GM19099 (cell line): ENCODE measurements at regions not wholly inside any gene's neighbourhood (a gene's known extent, or its start where the extent isn't known, plus 50 kb on each side); places are given as distances from the start of the nearest gene placed in this dataset.

Source experiments
- POLR2A ChIP-seq: IDR thresholded peaks from 3 replicates; pipeline ENCODE4 v1.6.1; 2011; ENCODE audit warnings: low read depth; ENCODE audit not compliant: insufficient read length; ENCODE audit errors: extremely low read depth

DNA sequence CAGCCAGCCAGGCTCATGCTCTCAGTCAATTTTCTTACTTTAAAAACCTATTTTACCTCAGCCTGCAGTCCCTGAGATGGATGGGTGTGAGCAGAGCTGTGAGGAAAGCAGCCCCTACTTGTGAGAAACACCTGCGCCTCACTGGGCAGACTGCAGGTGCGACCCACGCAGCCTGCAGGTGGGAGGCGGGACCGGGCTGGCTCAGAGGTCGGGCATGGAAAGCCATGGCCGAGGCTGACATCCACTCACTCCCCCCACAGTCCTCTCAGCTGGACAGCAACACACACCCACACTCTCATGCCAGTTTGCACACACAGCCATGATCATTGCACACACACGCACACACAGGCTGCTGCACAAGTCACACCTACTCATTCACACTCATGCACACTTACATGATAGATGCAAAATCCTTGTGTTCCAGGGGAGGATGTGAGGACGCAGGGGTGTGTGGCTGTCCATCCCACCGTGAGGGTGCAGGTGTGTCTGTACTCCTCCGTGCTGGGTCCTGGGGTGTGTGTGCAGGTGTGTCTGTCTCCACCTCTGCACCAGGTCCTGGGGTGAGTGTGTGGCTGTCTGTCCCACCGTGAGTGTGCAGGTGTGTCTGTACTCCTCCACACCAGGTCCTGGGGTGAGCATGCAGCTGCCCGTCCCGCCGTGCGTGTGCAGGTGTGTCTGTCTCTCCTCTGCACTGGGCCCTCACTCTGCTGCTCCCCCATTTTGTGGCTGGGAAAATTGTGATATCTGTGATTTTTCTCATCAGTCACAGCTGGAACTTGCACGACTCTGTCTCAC, 166.5 kb downstream of the RTP5 start:
- no peak for TF ChIP-seq POLR2A

DNA sequence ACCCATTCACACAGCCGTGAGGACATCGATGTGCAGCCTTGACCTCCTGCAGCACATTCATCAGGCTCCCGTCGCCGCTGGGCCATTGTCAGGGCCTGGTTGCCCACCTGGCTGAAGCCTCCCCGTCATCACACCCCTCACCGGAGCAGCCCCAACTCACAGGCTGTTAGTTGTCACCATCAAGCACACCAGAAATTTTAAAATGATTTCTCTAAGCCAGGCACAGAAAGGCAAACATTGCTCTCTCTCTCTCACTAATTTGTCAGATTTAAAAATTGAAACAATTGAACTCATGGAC, 167.1 kb downstream of the RTP5 start:
- TF ChIP-seq POLR2A: no peak

DNA sequence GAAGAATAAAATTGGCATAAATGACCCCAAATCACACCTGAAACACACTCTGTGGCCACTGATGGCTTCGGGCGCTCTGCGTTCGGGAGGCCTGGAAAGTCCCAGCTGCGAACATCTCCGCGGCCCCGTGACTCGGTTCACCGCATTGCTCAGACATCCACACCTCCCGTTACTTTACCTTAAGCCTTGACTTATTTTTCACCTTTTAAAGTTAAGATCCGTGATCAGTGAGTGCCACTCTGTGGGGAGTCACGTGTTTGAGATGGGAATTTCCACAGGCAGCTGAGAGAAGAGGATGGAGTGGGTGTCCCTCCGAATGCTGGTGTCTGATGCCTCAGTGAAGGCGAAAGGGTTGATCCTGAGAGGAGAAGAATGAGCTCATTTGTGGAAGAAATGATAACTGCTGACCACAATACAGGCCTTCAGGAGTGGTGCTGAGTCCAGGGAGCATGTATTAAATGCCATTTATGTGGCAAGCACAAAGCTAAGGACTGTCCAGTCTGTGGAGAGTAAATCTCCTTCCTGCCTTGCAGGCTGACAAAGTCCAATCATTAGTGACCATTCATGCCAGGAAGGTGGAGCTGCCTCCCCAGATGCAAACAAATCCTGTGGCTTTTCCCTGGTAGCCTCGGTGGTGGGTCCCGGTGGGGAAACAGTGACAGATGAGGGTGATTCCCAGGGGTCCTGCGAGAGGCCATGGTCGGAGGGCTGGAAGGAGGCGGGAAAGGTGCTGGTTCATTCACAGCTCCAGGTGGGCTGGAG, 168.8 kb downstream of the RTP5 start:
- TF ChIP-seq POLR2A: no peak

DNA sequence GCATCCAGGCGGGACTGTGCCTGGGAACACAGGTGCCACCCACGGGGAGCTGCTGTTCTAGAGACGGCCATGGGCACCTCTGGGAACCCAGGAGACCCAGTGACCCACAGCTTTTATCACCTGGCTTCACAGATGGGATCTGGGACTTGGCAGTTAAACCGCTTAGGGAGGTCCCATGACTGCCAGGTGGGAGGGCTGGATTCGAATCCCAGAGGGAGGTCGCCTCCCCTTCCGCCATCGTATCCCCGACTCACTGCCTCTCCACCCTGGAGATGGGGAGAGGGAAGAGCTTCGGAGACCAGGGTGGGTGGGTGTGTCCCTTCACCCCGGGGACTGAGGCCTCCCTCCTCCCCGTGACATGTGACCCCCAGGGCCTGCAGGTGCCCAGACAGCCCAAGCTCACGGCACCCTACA, 169.4 kb downstream of the RTP5 start:
- TF ChIP-seq POLR2A: no peak

DNA sequence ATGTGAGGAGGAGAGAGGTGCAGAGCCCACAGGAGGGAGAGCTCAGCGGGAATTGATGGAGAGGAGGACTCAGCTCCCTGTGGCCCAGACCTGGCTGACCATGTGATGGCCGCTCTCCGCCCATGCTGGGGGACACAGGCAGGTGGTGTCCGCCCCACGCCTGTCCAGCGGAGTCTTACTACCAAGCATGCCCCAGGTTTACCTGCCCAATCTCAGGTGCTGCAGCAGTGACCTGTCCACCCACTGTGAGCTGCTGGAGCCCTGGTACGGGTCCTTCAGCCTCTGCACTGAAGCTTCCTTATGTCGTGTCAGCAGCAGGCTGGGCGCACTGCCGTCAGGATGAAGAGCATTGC, 170.8 kb downstream of the RTP5 start:
- no peak for TF ChIP-seq POLR2A

DNA sequence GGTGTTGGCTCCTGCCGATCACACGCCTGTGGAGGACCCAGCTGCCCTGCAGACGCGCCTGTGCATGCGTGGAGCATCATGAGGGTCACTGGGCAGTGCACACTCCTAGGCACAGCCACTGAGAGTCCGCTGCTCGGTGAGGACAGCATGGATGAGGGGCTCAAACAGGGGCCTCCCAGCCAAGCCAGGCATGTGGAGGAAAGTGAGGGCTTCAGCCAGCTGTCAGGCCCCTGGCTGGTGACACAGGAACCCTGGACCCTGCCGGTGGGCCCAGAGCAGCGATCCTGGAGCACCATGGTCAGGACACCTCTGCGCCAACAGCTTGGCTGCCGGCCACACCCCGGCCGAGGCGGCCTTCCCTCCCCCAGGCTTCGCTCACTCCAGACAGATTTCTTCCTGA, 171.2 kb downstream of the RTP5 start:
- TF ChIP-seq POLR2A: no peak

DNA sequence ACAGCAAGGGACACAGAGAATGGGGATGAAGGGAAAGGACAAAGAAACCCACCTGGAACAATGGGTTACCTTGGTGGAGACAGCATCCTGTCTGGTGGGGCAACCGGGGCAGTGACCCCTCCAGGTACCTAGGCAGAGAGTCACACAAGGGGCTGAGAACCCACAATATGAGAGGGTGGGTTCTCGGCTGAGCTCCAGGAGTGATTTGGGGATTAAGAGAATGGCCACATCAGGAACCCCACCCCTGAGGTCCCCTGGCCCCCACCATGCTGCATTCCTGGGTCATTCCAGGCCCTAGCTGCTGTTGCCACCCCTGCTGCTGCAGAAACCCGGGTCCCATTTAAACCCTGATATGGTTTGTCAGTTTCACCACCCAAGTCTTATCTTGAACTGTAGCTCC, 172.3 kb downstream of the RTP5 start:
- no peak for TF ChIP-seq POLR2A

DNA sequence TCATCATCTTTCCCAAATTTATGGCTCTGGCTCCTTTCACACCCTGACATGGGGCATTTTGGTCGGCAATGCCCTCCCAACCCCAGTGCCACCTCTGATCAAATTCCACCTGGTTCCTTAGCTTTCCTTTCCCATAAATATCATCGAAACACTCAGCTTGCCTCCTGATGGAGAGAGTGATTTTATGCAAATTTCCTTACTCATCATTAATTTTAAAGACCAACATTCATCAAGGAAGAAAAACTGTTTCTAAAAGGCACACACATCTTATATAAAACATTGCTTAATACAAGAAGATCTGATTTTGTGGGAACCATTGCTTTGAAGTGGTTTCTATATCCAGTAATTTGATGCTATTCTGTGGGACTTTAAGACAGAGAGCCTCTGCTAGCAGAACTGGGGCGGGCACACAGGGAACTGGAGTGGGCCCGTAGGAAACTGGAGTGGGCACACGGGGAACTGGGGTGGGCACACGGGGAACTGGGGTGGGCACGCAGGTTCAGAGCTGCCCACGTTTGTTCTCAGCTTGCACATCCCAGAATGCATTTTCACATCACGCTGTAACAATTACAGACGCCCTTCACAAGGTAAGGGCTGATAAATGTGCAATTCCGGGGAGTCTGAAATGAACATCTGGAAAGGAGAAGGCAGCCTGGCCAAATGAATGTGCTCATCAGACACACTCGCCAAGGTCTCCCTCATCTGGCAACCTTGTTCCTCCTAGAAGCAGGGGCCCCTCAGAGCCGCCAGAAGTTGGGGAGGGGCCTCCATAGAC, 174.2 kb downstream of the RTP5 start:
- no peak for TF ChIP-seq POLR2A

DNA sequence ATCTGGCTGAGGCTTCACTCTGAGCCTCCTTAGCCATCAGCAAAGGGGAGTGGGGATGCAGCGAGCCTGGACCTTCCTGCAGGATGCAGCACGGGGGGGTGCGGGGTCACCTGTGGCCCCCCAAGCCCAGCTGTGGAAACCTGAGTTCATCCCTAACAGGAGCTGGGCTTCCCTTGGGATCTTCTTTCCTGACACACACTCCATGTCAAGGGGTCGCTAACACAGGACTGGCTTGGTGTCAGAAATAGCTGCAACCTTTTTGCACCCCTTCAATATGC, 174.7 kb downstream of the RTP5 start:
- TF ChIP-seq POLR2A: no peak

DNA sequence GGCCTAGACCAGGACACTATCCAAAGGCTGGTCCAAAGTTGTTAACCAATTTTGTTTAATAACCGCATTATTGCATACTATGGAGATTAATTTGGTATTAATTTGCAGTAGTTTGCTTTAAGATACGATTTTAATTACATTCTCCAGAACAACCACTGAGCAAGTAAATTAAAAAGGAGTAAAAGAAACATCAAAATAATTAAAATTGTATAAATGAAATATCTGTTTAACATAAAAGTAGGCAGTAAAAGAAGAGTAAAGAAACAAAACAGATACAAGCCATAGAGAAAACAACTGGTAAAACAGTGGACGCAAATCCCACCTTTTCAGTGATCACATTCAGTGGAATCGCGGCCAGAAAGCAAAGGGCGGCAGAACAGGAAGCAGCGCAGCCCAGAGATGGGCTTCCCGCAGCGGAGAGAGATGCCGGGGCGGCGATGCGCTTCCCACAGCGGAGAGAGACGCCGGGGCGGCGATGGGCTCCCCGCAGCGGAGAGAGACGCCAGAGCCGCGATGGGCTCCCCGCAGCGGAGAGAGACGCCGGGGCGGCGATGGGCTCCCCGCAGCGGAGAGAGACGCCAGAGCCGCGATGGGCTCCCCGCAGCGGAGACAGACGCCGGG, 176.8 kb downstream of the RTP5 start:
- no peak for TF ChIP-seq POLR2A

DNA sequence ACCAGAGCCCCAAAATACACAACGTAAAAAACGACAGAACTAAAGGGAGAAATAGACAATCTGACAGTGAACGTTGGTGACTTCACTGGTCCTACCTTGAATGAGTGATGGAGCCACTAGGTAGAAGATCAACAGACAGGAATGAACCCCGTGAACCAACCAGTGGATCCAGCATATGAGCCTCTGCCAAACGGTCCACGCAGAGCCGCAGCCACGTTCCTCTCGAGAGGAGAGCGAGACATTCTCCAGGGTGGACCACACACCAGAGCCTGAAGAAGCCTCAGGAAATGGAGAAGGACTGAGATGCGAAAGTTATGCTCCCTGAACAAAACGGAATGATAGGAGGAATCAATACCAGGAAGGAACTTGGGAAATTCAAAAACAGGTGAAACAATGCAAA, 178.4 kb downstream of the RTP5 start:
- no peak for TF ChIP-seq POLR2A

DNA sequence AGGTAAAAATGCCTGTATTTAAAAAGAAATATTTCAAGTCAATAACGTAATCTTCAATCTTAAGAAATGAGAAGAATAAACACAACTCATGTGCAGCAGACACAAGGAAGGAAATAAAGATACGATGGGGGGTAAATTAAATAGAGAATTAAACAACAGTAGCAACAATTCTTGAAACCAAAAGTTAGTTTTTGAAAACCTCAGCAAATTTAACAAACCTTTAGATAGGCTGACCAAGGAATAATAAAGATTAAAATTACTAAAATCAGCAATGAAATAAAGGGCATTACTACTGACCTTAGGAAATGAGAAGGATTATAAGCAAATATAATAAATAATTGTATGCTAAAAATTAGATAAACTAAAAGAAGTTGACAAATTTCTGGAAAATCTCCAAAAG, 178.9 kb downstream of the RTP5 start:
- TF ChIP-seq POLR2A: no peak

DNA sequence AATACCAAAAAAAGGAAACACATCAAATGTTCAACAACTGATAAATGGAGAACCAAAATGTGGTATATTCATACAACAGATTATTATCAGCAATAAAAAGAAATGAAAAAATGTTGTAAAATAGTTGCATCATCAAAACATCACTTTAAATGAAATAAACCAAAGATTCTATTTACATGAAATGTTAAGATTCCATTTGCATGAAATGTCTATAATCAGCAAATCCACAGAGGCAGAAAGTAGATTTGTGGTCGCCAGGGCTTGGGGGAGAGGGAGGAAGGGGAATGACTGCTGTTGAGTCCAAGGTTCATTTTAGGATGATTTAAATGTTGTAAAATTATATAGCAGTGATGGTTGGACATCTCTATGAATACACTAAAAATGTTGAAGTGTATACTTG, 181.9 kb downstream of the RTP5 start:
- no peak for TF ChIP-seq POLR2A

DNA sequence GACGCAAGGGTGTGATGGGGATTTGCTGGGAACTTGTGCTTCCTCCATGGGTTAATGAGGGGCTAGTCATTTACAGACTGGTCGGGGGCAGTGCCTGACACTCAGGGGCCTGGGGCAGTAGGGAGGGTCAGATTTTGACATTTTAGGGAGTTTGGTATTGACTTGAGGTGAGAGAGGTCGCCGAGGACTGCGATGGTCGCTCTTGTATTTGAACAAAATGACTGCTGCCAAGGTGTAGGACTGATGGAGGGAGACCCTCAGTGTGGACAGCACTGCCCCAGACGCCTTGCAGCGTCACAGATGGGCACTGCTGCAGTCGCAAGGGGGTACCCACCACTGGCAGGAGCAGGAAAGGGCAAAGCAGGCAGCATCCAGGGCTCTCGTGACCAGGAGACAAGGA, 182.9 kb downstream of the RTP5 start:
- no peak for TF ChIP-seq POLR2A

DNA sequence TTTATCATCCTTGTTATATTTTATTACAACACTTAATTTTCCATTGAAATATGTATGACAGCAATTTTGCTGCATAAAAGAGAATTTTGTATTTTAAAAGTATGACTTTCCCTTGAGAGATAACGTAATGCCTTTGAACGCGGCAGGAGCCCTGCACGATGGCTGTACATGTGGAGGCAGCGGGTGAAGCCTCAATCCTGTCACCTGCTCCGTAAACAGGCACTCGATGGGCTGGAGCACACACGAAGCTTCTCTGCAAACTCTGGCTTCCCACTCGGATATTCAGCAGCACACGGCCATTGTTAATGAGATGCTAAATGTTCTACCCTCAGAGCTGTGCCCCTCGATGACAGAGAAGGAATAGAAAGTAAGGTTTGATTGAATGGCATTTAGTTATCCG, 184.4 kb downstream of the RTP5 start:
- no peak for TF ChIP-seq POLR2A

DNA sequence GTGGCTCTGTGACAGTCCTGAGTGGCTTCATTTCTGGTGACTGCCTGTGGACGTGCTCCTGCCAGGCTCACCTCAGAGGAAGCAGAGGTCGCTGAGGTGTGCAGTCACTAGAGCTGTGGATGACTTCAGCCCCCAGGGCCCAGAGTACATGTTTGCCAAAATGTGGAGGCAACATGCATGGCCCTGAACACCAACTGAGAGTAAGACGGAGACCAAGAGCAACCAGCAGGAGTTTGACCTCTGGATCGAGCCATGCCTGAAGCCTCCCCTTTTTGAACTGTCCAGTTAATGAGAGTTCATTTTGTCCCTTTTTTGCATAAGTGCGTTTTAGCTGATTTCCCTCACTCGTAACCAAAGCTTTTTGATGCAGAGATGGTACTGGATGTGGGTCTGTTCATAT, 184.9 kb downstream of the RTP5 start:
- no peak for TF ChIP-seq POLR2A
